B cell (primary cell): ENCODE measurements at regions not wholly inside any gene's neighbourhood (a gene's known extent, or its start where the extent isn't known, plus 50 kb on each side); places are given as distances from the start of the nearest gene placed in this dataset.

ENCODE experiments used
- CTCF ChIP-seq: fragments of 200-600 bp; IDR thresholded peaks from one replicate; pipeline ENCODE4 v1.8.0; 2022; ENCODE audit warnings: antibody characterized with exemption, mild to moderate bottlenecking
- EZH2 ChIP-seq: IDR thresholded peaks from 2 replicates; pipeline ENCODE4 v1.6.1; 2012; ENCODE audit warnings: borderline replicate concordance, low read depth, mild to moderate bottlenecking, moderate library complexity, low read length; ENCODE audit not compliant: insufficient read depth, poor library complexity, severe bottlenecking

- TF ChIP-seq CTCF (no peak), EZH2 (no peak)
Observed at GRCh38 chr5:125558466-125558865, 812.0 kb upstream of the ZNF608 start.
